ENCODE measurements at regions not wholly inside any gene's neighbourhood (a gene's known extent, or its start where the extent isn't known, plus 50 kb on each side); places are given as distances from the start of the nearest gene placed in this dataset.

- TF ChIP-seq, protein P1, sequence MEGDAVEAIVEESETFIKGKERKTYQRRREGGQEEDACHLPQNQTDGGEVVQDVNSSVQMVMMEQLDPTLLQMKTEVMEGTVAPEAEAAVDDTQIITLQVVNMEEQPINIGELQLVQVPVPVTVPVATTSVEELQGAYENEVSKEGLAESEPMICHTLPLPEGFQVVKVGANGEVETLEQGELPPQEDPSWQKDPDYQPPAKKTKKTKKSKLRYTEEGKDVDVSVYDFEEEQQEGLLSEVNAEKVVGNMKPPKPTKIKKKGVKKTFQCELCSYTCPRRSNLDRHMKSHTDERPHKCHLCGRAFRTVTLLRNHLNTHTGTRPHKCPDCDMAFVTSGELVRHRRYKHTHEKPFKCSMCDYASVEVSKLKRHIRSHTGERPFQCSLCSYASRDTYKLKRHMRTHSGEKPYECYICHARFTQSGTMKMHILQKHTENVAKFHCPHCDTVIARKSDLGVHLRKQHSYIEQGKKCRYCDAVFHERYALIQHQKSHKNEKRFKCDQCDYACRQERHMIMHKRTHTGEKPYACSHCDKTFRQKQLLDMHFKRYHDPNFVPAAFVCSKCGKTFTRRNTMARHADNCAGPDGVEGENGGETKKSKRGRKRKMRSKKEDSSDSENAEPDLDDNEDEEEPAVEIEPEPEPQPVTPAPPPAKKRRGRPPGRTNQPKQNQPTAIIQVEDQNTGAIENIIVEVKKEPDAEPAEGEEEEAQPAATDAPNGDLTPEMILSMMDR (conservative IDR thresholded peaks at IDR 0.05 in 1 of 2, IDR thresholded peaks at IDR 0.05 in 1 of 2; ENCODE audit: low read depth in 1 of 2, low read length in 2 of 2) = no peak
- no peak for TF ChIP-seq EZH2 (IDR thresholded peaks at IDR 0.05; ENCODE audit: low read length, missing control alignments)
Observed at GRCh38 chr16:5861241-5861640, 763.6 kb upstream of the EEF2KMT start.

Measured in fibroblast of lung (primary cell).